Astrocyte of the spinal cord (primary cell): ENCODE measurements at regions not wholly inside any gene's neighbourhood (a gene's known extent, or its start where the extent isn't known, plus 50 kb on each side); places are given as distances from the start of the nearest gene placed in this dataset.

Experiments
- DNase-seq: peaks from one replicate; pipeline ENCODE4 v3.0.0; 2011; ENCODE audit warnings: low read depth, low spot score
- H3K4me3 ChIP-seq: 2 replicates; pipeline ENCODE4 v1.5.1; 2011; ENCODE audit warnings: low read depth, mild to moderate bottlenecking, low read length, moderate library complexity
- in situ Hi-C: cut with HindIII; loops from 2 replicates; pipeline ENCODE4 v1.10.0; 2017; ENCODE audit warnings: low sequenced_read_pairs
- TF ChIP-seq, protein P1 (sequence below): IDR thresholded peaks from 2 replicates; pipeline ENCODE4 v1.5.1; 2012; ENCODE audit warnings: low read depth, mild to moderate bottlenecking, low read length, inconsistent platforms

DNA sequence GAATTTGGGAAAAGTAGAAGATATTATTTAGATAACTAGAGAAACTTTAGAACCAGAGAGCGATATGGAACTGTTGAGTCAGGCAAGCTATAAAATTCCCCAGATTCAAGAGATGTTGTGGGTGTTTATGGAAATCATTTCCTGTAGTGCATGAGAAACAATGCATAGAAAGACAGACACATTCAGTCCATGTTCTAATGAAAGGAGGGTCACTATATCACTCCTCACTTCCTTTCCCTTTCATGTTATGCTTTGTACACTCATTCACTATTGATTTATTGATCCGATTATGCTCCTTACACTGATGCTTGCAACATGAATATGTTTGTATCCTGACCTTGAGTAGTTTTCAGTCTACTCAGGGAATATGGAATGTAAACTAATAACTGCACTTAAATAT is 1459.9 kb upstream of the ALCAM start:
- TF ChIP-seq, protein P1, sequence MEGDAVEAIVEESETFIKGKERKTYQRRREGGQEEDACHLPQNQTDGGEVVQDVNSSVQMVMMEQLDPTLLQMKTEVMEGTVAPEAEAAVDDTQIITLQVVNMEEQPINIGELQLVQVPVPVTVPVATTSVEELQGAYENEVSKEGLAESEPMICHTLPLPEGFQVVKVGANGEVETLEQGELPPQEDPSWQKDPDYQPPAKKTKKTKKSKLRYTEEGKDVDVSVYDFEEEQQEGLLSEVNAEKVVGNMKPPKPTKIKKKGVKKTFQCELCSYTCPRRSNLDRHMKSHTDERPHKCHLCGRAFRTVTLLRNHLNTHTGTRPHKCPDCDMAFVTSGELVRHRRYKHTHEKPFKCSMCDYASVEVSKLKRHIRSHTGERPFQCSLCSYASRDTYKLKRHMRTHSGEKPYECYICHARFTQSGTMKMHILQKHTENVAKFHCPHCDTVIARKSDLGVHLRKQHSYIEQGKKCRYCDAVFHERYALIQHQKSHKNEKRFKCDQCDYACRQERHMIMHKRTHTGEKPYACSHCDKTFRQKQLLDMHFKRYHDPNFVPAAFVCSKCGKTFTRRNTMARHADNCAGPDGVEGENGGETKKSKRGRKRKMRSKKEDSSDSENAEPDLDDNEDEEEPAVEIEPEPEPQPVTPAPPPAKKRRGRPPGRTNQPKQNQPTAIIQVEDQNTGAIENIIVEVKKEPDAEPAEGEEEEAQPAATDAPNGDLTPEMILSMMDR: no peak
- in situ Hi-C loops: no loop called here

DNA sequence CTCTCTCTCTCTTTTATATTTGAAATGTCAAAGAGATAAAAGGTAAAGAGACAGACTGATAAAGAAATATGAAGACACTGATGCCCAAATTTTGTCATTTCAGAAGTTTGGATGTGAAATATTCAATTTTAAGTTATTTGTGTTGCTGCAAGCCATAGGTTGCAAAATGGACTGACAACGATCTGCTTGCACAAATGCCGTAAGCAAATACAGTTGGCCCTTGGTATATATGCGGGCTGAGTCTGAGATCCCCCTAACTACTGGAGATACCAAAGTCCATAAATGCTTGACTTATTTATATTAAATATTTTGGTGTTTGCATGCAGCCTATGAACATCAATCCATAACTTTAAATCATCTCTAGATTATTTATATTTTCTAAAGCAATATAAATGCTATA is 1459.1 kb upstream of the ALCAM start:
- TF ChIP-seq, protein P1: no peak
- no peak for DNase-seq
- no peak overlapping the region for H3K4me3 ChIP-seq
- in situ Hi-C loops: no loop called here

More for the DNA sequence above, 1459.9 kb upstream of the ALCAM start:
- no peak overlapping the region for H3K4me3 ChIP-seq
- no peak for DNase-seq

DNA sequence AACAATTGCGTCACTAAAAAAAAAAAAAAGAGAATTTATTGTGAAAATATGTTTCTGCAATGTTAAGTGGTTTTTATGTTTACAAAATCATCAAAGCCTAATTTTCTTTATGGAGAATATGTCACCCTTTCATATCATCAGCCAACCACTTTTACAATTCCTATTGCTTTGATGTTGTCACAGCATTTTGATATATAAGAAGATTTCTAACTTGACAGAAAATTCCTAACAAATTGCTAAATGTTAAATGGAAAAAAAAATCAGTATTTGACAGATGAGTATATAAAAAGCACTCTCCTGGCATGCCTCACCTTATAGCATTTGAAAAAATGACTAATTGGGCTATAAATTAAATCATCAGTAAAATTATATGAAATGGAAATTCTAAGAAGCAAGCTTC is 1457.3 kb upstream of the ALCAM start:
- TF ChIP-seq, protein P1: no peak
- no peak overlapping the region for H3K4me3 ChIP-seq
- in situ Hi-C loops: no loop called here
- no peak for DNase-seq

DNA sequence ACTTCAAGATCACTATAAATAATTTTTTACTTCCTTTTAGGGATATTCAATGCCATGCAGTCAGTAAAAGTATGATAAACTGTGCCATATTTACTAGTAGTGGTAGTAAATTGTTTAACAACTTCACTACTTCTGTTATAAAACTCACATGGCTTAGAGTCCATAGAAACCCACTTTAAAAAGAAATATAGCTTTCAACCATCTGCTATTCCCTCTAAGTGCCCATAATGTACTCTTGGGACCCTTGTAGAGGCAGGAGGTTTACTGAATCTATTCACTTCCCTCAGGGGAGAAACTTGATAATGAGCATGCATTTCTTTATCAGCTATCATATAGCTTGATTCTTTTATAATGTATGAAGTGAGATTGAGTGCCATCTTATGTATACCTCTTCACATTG is 1448.4 kb upstream of the ALCAM start:
- no peak for DNase-seq
- TF ChIP-seq, protein P1: no peak
- in situ Hi-C loops: no loop called here

DNA sequence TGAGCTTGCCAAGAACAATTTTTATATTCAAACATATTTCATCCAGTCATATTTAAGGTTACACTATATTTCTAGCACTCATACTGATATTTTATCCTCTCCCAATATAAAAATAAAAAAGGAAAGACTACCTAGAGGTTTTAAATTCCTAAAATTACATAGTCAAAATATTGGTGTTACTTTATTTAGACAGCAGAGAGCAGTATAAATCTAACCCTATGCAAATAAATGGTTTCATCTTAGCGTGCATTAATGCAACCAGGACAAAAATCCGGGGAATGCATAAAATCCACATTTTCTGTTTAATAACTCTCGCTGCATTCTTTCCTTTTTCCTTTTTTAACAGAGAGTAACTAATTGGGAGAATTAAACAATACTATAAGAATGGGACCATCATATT is 1447.4 kb upstream of the ALCAM start:
- TF ChIP-seq, protein P1: no peak
- in situ Hi-C loops: no loop called here
- no peak overlapping the region for H3K4me3 ChIP-seq
- no peak for DNase-seq

More for the DNA sequence above, 1448.4 kb upstream of the ALCAM start:
- H3K4me3 ChIP-seq: no peak overlapping the region

DNA sequence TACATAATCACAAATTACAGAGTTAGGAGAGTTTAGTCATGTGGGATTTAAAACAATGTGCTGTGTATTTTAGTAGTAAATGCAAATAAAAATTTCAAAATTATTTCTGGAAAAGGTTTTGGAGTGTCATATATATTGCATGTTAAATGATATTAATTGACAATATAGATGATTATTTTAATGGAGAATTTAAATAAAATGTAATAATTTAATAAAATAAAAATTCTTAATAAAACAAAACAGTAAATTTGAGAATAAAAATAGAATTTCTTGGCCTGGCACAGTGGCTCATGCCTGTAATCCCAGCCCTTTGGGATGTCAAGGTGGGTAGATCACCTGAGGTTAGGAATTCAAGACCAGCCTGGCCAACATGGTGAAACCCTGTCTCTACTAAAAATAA is 1442.8 kb upstream of the ALCAM start:
- TF ChIP-seq, protein P1: no peak
- in situ Hi-C loops: no loop called here
- no peak overlapping the region for H3K4me3 ChIP-seq
- DNase-seq: no peak

DNA sequence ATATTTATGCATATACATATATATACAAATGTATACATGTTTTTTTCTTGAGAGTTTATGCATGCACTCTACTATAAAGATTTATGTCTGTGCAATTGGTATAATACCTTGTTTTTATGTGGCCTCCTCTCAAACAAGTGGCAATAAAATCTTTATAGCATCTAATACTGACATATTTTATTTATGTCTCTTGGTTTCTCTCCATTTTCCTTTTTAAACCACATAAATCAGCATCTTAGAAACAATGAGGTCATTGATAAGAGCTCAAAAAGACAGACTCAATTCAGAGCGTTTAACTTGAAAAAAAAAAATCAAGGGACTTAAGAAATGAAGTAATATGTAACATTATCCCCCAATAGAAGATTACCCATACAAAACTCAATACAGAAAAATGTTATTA is 1442.2 kb upstream of the ALCAM start:
- H3K4me3 ChIP-seq: no peak overlapping the region
- DNase-seq: no peak
- TF ChIP-seq, protein P1: no peak
- in situ Hi-C loops: no loop called here
